Astrocyte of the cerebellum (primary cell): ENCODE measurements at regions not wholly inside any gene's neighbourhood (a gene's known extent, or its start where the extent isn't known, plus 50 kb on each side); places are given as distances from the start of the nearest gene placed in this dataset.

Experiments
- DNase-seq: peaks from one replicate; pipeline ENCODE4 v3.0.0-alpha.2; 2011; ENCODE audit warnings: low read depth
- H3K4me3 ChIP-seq: 2 replicates; pipeline ENCODE4 v1.5.1; 2011; ENCODE audit warnings: mild to moderate bottlenecking, low read depth, low read length, moderate library complexity
- in situ Hi-C: cut with HindIII; loops from 2 replicates; pipeline ENCODE4 v1.10.0; 2017; ENCODE audit warnings: low sequenced_read_pairs
- TF ChIP-seq, protein P1 (sequence below): IDR thresholded peaks from 2 replicates; pipeline ENCODE4 v1.5.1; 2012; ENCODE audit warnings: low read length, low read depth, moderate library complexity, mild to moderate bottlenecking; ENCODE audit errors: missing control alignments

DNA sequence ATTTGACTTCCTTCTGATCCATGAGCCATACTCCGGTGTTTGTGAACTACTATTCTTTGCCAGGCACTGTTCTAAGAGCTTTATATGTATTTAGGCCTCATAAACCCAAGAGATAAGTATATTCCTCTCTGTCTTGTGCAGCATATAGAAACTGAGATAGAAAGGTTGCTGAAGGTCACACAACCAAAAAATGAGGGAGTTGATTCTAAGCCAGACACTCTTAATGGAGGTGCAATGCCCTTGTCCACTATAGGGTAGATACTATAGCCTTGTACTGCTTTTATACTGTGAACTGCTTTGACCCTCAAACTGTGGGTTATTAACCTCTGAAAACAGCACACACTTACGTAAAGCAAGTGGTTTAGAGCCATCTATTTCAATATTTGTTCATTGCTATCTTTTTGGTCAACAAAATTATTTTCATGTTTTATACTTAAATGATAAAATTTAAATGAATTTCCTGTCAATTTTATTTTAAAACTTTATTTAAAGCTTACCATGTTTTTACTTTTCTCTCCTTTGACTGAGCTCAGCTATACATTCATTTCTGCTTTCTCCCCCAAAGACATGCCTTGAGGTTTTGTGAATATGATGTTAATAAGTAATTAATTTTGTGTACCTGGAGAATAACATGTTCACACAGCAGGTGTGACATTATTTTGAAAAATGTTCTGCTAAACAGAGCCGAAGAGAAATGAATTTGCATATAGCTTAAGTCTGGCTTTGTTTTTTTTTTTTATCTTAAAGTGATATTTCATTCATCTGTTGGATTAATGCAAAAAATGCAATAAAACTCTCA is 687.3 kb downstream of the DNAJB9 start:
- in situ Hi-C loops = no loop called here
- H3K4me3 ChIP-seq = no peak overlapping the region
- no peak for DNase-seq
- TF ChIP-seq, protein P1, sequence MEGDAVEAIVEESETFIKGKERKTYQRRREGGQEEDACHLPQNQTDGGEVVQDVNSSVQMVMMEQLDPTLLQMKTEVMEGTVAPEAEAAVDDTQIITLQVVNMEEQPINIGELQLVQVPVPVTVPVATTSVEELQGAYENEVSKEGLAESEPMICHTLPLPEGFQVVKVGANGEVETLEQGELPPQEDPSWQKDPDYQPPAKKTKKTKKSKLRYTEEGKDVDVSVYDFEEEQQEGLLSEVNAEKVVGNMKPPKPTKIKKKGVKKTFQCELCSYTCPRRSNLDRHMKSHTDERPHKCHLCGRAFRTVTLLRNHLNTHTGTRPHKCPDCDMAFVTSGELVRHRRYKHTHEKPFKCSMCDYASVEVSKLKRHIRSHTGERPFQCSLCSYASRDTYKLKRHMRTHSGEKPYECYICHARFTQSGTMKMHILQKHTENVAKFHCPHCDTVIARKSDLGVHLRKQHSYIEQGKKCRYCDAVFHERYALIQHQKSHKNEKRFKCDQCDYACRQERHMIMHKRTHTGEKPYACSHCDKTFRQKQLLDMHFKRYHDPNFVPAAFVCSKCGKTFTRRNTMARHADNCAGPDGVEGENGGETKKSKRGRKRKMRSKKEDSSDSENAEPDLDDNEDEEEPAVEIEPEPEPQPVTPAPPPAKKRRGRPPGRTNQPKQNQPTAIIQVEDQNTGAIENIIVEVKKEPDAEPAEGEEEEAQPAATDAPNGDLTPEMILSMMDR = no peak

DNA sequence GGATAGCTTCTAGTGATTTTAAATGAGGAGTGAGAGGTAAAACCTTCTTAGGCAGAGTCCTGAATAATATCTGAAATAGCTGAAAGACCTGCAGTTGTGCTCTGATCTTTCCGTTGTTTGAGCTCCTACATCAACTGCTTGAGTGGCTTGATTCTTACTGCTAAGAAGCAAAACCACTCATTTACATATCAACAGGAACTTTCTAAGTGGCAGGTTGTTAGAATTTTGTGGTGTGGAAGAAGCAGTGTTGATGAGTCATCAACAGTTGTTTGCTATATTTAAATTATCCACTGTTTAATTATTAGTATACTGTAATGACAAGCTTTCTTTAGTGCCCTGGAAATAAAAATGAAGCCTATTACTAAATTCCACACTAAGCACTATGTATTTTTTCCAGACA is 689.5 kb downstream of the DNAJB9 start:
- DNase-seq = peak; percentile 3
- in situ Hi-C loops = no loop called here
- TF ChIP-seq, protein P1 = no peak
- no peak overlapping the region for H3K4me3 ChIP-seq

DNA sequence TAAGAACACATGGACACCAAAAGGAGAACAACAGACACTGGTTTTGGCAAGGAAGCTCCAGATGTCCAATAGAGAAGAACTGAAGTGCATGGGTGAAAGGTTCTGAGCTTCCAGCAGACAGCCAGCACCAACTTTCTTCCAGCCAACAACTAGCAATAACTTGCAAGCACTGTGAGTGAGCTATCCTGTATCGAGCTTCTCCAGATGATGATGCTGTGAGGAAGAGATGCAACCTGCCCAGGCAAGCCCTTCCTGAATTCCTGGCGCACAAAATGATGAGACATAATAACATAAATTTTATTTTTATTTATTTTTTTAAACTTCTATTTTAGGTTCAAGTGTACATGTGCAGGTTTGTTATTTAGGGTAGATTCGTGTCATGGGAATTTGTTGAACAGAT is 692.1 kb downstream of the DNAJB9 start:
- TF ChIP-seq, protein P1 = no peak
- no peak for DNase-seq
- in situ Hi-C loops = no loop called here
- no peak overlapping the region for H3K4me3 ChIP-seq

DNA sequence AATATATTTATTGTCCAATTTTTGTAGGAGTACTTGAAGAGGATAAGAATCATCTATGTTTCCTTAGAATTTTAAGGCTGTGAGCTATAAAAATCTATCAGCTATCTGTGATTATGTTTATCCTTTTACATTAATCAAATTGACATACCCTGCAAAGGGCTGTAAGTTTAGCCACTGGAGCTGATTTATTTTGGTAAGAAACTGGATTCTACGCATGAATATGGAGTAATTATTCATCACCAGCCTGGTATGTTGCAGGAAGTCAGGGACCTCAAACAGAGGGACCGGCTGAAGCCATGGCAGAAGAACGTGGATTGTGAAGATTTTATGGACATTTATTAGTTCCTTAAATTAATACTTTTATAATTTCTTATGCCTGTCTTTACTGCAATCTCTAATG is 696.9 kb downstream of the DNAJB9 start:
- DNase-seq = no peak
- in situ Hi-C loops = no loop called here
- TF ChIP-seq, protein P1 = no peak
- H3K4me3 ChIP-seq = no peak overlapping the region

DNA sequence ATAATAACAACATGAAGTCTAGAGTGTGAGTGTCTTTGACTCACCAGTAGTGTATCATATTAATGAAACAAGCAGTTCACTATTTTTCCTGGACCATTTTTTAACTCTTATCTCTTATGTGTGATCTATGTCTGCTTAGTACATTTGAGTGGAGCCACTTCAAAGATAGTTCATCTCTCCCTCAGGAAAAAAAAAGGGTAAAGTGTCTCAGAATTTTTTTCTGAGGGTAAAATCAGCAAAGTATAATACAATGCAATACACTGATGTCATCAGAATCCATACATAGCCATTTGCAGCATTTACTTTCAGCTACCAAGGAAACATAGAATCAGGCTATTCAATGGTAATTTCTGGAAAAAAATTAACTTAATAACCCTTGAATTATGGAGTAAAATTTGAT is 706.7 kb downstream of the DNAJB9 start:
- no peak overlapping the region for H3K4me3 ChIP-seq
- TF ChIP-seq, protein P1 = no peak
- in situ Hi-C loops = no loop called here
- no peak for DNase-seq

DNA sequence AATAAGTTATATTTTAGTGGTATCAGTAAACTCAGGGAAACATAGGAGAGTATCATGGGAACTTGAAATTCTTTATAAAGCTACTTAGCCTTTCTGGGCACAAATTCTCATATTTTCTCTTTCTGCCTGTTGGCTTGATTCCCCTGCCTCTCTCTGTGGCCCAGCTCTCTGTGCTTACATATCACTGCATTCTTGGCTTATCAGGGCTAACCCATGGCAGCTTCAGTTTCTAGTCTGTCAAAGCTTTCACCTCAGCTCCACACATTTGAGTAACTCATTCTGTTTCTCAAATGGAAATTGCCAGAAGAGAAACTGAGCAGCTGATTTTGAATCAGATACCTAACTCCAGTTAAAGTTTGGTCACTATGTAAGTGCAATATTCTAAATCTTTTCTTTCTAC is 713.1 kb downstream of the DNAJB9 start:
- no peak overlapping the region for H3K4me3 ChIP-seq
- in situ Hi-C loops = no loop called here
- TF ChIP-seq, protein P1 = no peak
- DNase-seq = no peak
